CD14-positive monocyte (primary cell): ENCODE measurements at regions not wholly inside any gene's neighbourhood (a gene's known extent, or its start where the extent isn't known, plus 50 kb on each side); places are given as distances from the start of the nearest gene placed in this dataset.

Experiments used
- DNase-seq, 3 donors: peaks; one replicate each; pipeline ENCODE4 v3.0.0-alpha.2; 2011 to 2022
- H2AFZ ChIP-seq: 2 replicates; pipeline ENCODE4 v1.6.0; 2012; ENCODE audit warnings: mild to moderate bottlenecking, low read depth, low read length, inconsistent platforms; ENCODE audit not compliant: insufficient read depth, poor library complexity, severe bottlenecking
- H3K27ac ChIP-seq, 2 donors: 1 replicate in 1 of 2; 2 replicates in 1 of 2; pipeline ENCODE4 v1.5.1; 2012 to 2013; ENCODE audit warnings: low read length in 2 of 2, control low read depth in 1 of 2, inconsistent platforms in 1 of 2, low read depth in 1 of 2, mild to moderate bottlenecking in 1 of 2
- H3K27me3 ChIP-seq, 2 donors: one replicate each; pipeline versions ENCODE4 v1.6.0 to v1.6.1; 2011 to 2013; ENCODE audit warnings: low read length in 2 of 2; ENCODE audit not compliant: control insufficient read depth in 2 of 2, insufficient read depth in 2 of 2
- H3K36me3 ChIP-seq, 2 donors: replicated peaks in 1 of 2; 1 replicate in 1 of 2; 2 replicates in 1 of 2; pipeline versions ENCODE4 v1.5.1 to v1.6.1; 2012 to 2013; ENCODE audit warnings: low read length in 2 of 2, control low read depth in 1 of 2, inconsistent platforms in 1 of 2, mild to moderate bottlenecking in 1 of 2; ENCODE audit not compliant: insufficient read depth in 2 of 2, control insufficient read depth in 1 of 2
- H3K4me1 ChIP-seq, 2 donors: 1 replicate in 1 of 2; 2 replicates in 1 of 2; pipeline versions ENCODE4 v1.5.1 to v1.6.1; 2012 to 2013; ENCODE audit warnings: low read length in 2 of 2, control low read depth in 1 of 2, inconsistent platforms in 1 of 2, mild to moderate bottlenecking in 1 of 2, moderate library complexity in 1 of 2; ENCODE audit not compliant: insufficient read depth in 2 of 2, control insufficient read depth in 1 of 2
- H3K4me2 ChIP-seq: replicated peaks from 2 replicates; pipeline ENCODE3; 2012; ENCODE audit warnings: low read length, moderate library complexity, mild to moderate bottlenecking; ENCODE audit not compliant: poor library complexity, severe bottlenecking; ENCODE audit errors: extremely low read depth
- H3K4me3 ChIP-seq, 3 experiments: fragments of 200-600 bp in 1 of 3; sonication (generic) in 1 of 3; replicated peaks in 1 of 3; 1 replicate in 2 of 3; 2 replicates in 1 of 3; pipeline ENCODE4 v1.5.1; 2011 to 2013; ENCODE audit warnings: low read length in 3 of 3, mild to moderate bottlenecking in 3 of 3, control low read depth in 2 of 3, low read depth in 2 of 3, inconsistent platforms in 1 of 3, moderate library complexity in 1 of 3
- H3K79me2 ChIP-seq: 2 replicates; pipeline ENCODE4 v1.6.0; 2012; ENCODE audit warnings: mild to moderate bottlenecking, control low read depth, inconsistent platforms, low read length, moderate library complexity; ENCODE audit not compliant: insufficient read depth
- H3K9ac ChIP-seq: 2 replicates; pipeline ENCODE4 v1.6.0; 2017; ENCODE audit warnings: low read length, mild to moderate bottlenecking; ENCODE audit not compliant: insufficient read depth, poor library complexity, severe bottlenecking
- H3K9me3 ChIP-seq, 2 donors: replicated peaks in 1 of 2; 1 replicate in 1 of 2; 2 replicates in 1 of 2; pipeline versions ENCODE4 v1.5.1 to v1.6.1; 2012 to 2013; ENCODE audit warnings: low read length in 2 of 2, control low read depth in 1 of 2; ENCODE audit not compliant: control insufficient read depth in 1 of 2, insufficient read depth in 1 of 2
- H4K20me1 ChIP-seq: 2 replicates; pipeline ENCODE4 v1.6.0; 2012; ENCODE audit warnings: mild to moderate bottlenecking, low read length, control low read depth, moderate library complexity; ENCODE audit not compliant: insufficient read depth
- H3K27ac Mint-ChIP-seq, 7 donors: one replicate each; pipeline ENCODE4 v1.8.0; 2020; ENCODE audit warnings: mild to moderate bottlenecking in 7 of 7, mixed read lengths in 7 of 7, moderate library complexity in 6 of 7, inconsistent platforms in 2 of 7
- H3K27me3 Mint-ChIP-seq, 3 donors: one replicate each; pipeline ENCODE4 v1.8.0; 2021 to 2022; ENCODE audit warnings: low read depth in 3 of 3, mild to moderate bottlenecking in 3 of 3, mixed read lengths in 3 of 3, moderate library complexity in 3 of 3, inconsistent platforms in 1 of 3
- H3K36me3 Mint-ChIP-seq, 2 donors: one replicate each; pipeline ENCODE4 v1.8.0; 2020; ENCODE audit warnings: mixed read lengths in 2 of 2, inconsistent platforms in 1 of 2, mild to moderate bottlenecking in 1 of 2
- H3K4me1 Mint-ChIP-seq: one replicate; pipeline ENCODE4 v1.8.0; 2020; ENCODE audit warnings: mild to moderate bottlenecking, mixed read lengths
- H3K4me3 Mint-ChIP-seq, 2 donors: one replicate each; pipeline ENCODE4 v1.8.0; 2020; ENCODE audit warnings: mild to moderate bottlenecking in 2 of 2, mixed read lengths in 2 of 2, moderate library complexity in 1 of 2
- H3K9me3 Mint-ChIP-seq, 7 donors: one replicate each; pipeline ENCODE4 v1.8.0; 2020 to 2022; ENCODE audit warnings: mixed read lengths in 7 of 7, mild to moderate bottlenecking in 6 of 7, moderate library complexity in 6 of 7, inconsistent platforms in 2 of 7
- CTCF ChIP-seq: fragments of 200-600 bp; IDR thresholded peaks from one replicate; pipeline ENCODE4 v1.8.0; 2022; ENCODE audit warnings: antibody characterized with exemption, mild to moderate bottlenecking
- WGBS: methylation state at CpG from one replicate; pipeline ENCODE4 v1.1.5; 2013; ENCODE audit warnings: missing lambda C conversion rate; ENCODE audit not compliant: insufficient coverage; 5-methylcytosine and 5-hydroxymethylcytosine counted together
- intact Hi-C, 2 donors: fragments of 100-400 bp; cut with micrococcal nuclease; formaldehyde crosslinking; loops; one replicate each; pipeline versions ENCODE4 v1.15.0 to v1.15.1; 2023

- Histone ChIP-seq H4K20me1 (no peaks in the 10 kb centered on the region), H3K4me3 (no peak overlapping the region), H3K36me3 (no peaks in the 10 kb centered on the region), H3K79me2 (no peaks in the 10 kb centered on the region), H3K4me1 (no peaks in the 10 kb centered on the region), H3K4me2 (no peak overlapping the region), H3K27me3 (no peaks in the 10 kb centered on the region), H3K9me3 (no peaks in the 10 kb centered on the region), H2AFZ (no peak overlapping the region), H3K9ac (no peak overlapping the region), H3K27ac (no peak overlapping the region)
- Mint-ChIP-seq H3K27me3 (no peaks in the 10 kb centered on the region), H3K27ac (no peak overlapping the region), H3K4me1 (no peaks in the 10 kb centered on the region), H3K9me3 (peaks cover 0 to 11% (median 0%) of the 10 kb centered on the region in 7 donors), H3K36me3 (no peaks in the 10 kb centered on the region), H3K4me3 (no peak overlapping the region)
- intact Hi-C loops = no loop called here
- 63% methylated on average over 1 of the region's 3 CpGs for WGBS
- DNase-seq = no peak
- no peak for TF ChIP-seq CTCF
Observed at GRCh38 chr2:183665425-183665824, 541.2 kb downstream of the NUP35 start.

- peaks cover 0 to 10% (median 0%) of the 10 kb centered on the region in 7 donors for H3K9me3 Mint-ChIP-seq
- Histone ChIP-seq H3K27me3 (no peaks in the 10 kb centered on the region), H3K79me2 (no peaks in the 10 kb centered on the region), H3K4me2 (no peak overlapping the region), H2AFZ (no peak overlapping the region), H3K9ac (no peak overlapping the region), H3K4me1 (no peaks in the 10 kb centered on the region), H4K20me1 (no peaks in the 10 kb centered on the region), H3K4me3 (no peak overlapping the region), H3K9me3 (no peaks in the 10 kb centered on the region), H3K36me3 (no peaks in the 10 kb centered on the region), H3K27ac (no peak overlapping the region)
- no peak for TF ChIP-seq CTCF
- no peaks in the 10 kb centered on the region for H3K36me3 Mint-ChIP-seq
- H3K4me1 Mint-ChIP-seq = no peaks in the 10 kb centered on the region
- DNase-seq = no peak
- no CpG with 5 or more reads among the region's 1 CpG for WGBS
- intact Hi-C loops = no loop called here
- H3K4me3 Mint-ChIP-seq = no peak overlapping the region
- no peak overlapping the region for H3K27ac Mint-ChIP-seq
- no peaks in the 10 kb centered on the region for H3K27me3 Mint-ChIP-seq
Observed at GRCh38 chr2:183666031-183666430, 541.8 kb downstream of the NUP35 start.
